HEK293 (cell line): ENCODE measurements at regions not wholly inside any gene's neighbourhood (a gene's known extent, or its start where the extent isn't known, plus 50 kb on each side); places are given as distances from the start of the nearest gene placed in this dataset.

Source experiments
- BCL11A ChIP-seq: fragments of 450-650 bp; formaldehyde crosslinking; IDR thresholded peaks from 2 replicates; pipeline ENCODE4 v1.5.1; 2016; ENCODE audit warnings: low read depth, missing biosample characterization, missing genetic modification characterization
- GLIS1 ChIP-seq: fragments of 450-650 bp; formaldehyde crosslinking; IDR thresholded peaks from 2 replicates; pipeline ENCODE4 v1.5.1; 2016; ENCODE audit warnings: missing biosample characterization, missing genetic modification characterization
- IKZF3 ChIP-seq: fragments of 450-650 bp; IDR thresholded peaks from 2 replicates; pipeline ENCODE4 v1.5.0; 2018; ENCODE audit warnings: missing biosample characterization, mild to moderate bottlenecking, missing genetic modification characterization, moderate library complexity
- SP3 ChIP-seq: fragments of 450-650 bp; formaldehyde crosslinking; IDR thresholded peaks from 2 replicates; pipeline ENCODE4 v1.5.1; 2016; ENCODE audit warnings: missing biosample characterization, missing genetic modification characterization
- ZBTB20 ChIP-seq: fragments of 450-650 bp; formaldehyde crosslinking; IDR thresholded peaks from 2 replicates; pipeline ENCODE4 v1.5.1; 2016; ENCODE audit warnings: missing biosample characterization, missing genetic modification characterization
- ZFHX2 ChIP-seq: fragments of 450-650 bp; formaldehyde crosslinking; conservative IDR thresholded peaks from 2 replicates; pipeline ENCODE4 v1.5.1; 2016; ENCODE audit warnings: missing biosample characterization, missing genetic modification characterization
- ZFP69B ChIP-seq: fragments of 450-650 bp; formaldehyde crosslinking; IDR thresholded peaks from 2 replicates; pipeline ENCODE4 v1.5.1; 2016; ENCODE audit warnings: missing biosample characterization, missing genetic modification characterization
- ZNF10 ChIP-seq: fragments of 450-650 bp; formaldehyde crosslinking; IDR thresholded peaks from 2 replicates; pipeline ENCODE4 v1.5.1; 2017; ENCODE audit warnings: missing biosample characterization, missing genetic modification characterization
- ZNF112 ChIP-seq: fragments of 450-650 bp; formaldehyde crosslinking; IDR thresholded peaks from 2 replicates; pipeline ENCODE4 v1.5.0; 2017; ENCODE audit warnings: missing biosample characterization, missing genetic modification characterization
- ZNF114 ChIP-seq: fragments of 450-650 bp; formaldehyde crosslinking; IDR thresholded peaks from 2 replicates; pipeline ENCODE4 v1.5.0; 2017; ENCODE audit warnings: missing biosample characterization, missing genetic modification characterization
- ZNF366 ChIP-seq: fragments of 450-650 bp; formaldehyde crosslinking; conservative IDR thresholded peaks from 2 replicates; pipeline ENCODE4 v1.5.1; 2016; ENCODE audit warnings: missing biosample characterization, missing genetic modification characterization
- ZNF560 ChIP-seq: fragments of 450-650 bp; formaldehyde crosslinking; IDR thresholded peaks from 2 replicates; pipeline ENCODE4 v1.5.1; 2017; ENCODE audit warnings: missing biosample characterization, missing genetic modification characterization, borderline replicate concordance
- ZNF561 ChIP-seq: fragments of 450-650 bp; IDR thresholded peaks from 2 replicates; pipeline ENCODE4 v1.5.1; 2018; ENCODE audit warnings: missing biosample characterization, missing genetic modification characterization, borderline replicate concordance
- TF ChIP-seq, protein P1 (sequence below): fragments of 450-650 bp; formaldehyde crosslinking; IDR thresholded peaks from 2 replicates; pipeline ENCODE4 v1.5.1; 2017; ENCODE audit warnings: missing biosample characterization, missing genetic modification characterization
- TF ChIP-seq, protein P2 (sequence below): fragments of 450-650 bp; formaldehyde crosslinking; IDR thresholded peaks from 2 replicates; pipeline ENCODE4 v1.5.1; 2016; ENCODE audit warnings: missing biosample characterization, missing genetic modification characterization
- TF ChIP-seq, protein P3 (sequence below): fragments of 450-650 bp; formaldehyde crosslinking; IDR thresholded peaks from 2 replicates; pipeline ENCODE4 v1.5.1; 2016; ENCODE audit warnings: missing biosample characterization, missing genetic modification characterization
- TF ChIP-seq, protein P4 (sequence below): fragments of 450-650 bp; IDR thresholded peaks from 2 replicates; pipeline ENCODE4 v1.5.1; 2018; ENCODE audit warnings: missing biosample characterization, mild to moderate bottlenecking, missing genetic modification characterization
- TF ChIP-seq, protein P5 (sequence below): fragments of 450-650 bp; formaldehyde crosslinking; conservative IDR thresholded peaks from 2 replicates; pipeline ENCODE4 v1.5.1; 2016; ENCODE audit warnings: low read depth, missing biosample characterization, missing genetic modification characterization
- TF ChIP-seq, protein P6 (sequence below): fragments of 450-650 bp; formaldehyde crosslinking; IDR thresholded peaks from 2 replicates; pipeline ENCODE4 v1.5.1; 2016; ENCODE audit warnings: missing biosample characterization, missing genetic modification characterization
- TF ChIP-seq, protein P7 (sequence below): fragments of 450-650 bp; formaldehyde crosslinking; IDR thresholded peaks from 2 replicates; pipeline ENCODE4 v1.5.1; 2016; ENCODE audit warnings: missing biosample characterization, missing genetic modification characterization
- TF ChIP-seq, protein P8 (sequence below): fragments of 450-650 bp; formaldehyde crosslinking; IDR thresholded peaks from 2 replicates; pipeline ENCODE4 v1.5.1; 2016; ENCODE audit warnings: missing biosample characterization, missing genetic modification characterization, low read depth

DNA sequence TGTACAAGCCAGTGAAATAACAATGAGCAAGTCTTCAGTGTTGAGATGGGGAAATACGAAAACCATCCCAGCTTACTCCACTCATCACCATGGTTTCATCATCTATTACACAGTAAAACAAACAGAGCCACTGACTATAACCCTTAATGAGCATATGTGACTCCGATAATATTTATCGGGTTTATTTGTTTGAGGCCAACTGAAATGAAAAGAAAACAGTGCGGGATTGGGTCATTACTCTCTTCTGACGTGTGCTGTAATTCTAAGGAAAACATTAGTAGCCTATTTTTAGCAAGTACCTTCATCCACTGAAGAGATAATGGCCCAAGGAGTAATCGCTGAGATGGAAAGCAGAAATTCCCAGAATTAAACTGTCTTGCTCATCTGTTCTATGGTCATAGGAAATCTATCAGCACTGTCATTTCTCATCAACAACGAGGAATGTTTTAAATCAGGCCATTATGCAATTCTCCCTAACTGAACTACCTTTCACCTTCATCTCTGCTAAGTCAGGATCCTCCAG lies 716.5 kb downstream of the INHBA start (continued):
- TF ChIP-seq, protein P1, sequence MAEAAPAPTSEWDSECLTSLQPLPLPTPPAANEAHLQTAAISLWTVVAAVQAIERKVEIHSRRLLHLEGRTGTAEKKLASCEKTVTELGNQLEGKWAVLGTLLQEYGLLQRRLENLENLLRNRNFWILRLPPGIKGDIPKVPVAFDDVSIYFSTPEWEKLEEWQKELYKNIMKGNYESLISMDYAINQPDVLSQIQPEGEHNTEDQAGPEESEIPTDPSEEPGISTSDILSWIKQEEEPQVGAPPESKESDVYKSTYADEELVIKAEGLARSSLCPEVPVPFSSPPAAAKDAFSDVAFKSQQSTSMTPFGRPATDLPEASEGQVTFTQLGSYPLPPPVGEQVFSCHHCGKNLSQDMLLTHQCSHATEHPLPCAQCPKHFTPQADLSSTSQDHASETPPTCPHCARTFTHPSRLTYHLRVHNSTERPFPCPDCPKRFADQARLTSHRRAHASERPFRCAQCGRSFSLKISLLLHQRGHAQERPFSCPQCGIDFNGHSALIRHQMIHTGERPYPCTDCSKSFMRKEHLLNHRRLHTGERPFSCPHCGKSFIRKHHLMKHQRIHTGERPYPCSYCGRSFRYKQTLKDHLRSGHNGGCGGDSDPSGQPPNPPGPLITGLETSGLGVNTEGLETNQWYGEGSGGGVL (tag by site-specific recombination) = peak; percentile 71
- TF ChIP-seq ZFP69B (tag by site-specific recombination) = peak; percentile 23; the same call in 1 of the 2 replicates
- TF ChIP-seq ZNF366 (tag by site-specific recombination) = peak; percentile 83
- TF ChIP-seq, protein P2, sequence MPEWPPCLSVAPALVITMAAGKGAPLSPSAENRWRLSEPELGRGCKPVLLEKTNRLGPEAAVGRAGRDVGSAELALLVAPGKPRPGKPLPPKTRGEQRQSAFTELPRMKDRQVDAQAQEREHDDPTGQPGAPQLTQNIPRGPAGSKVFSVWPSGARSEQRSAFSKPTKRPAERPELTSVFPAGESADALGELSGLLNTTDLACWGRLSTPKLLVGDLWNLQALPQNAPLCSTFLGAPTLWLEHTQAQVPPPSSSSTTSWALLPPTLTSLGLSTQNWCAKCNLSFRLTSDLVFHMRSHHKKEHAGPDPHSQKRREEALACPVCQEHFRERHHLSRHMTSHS (tag by site-specific recombination) = peak; percentile 98
- TF ChIP-seq, protein P3, sequence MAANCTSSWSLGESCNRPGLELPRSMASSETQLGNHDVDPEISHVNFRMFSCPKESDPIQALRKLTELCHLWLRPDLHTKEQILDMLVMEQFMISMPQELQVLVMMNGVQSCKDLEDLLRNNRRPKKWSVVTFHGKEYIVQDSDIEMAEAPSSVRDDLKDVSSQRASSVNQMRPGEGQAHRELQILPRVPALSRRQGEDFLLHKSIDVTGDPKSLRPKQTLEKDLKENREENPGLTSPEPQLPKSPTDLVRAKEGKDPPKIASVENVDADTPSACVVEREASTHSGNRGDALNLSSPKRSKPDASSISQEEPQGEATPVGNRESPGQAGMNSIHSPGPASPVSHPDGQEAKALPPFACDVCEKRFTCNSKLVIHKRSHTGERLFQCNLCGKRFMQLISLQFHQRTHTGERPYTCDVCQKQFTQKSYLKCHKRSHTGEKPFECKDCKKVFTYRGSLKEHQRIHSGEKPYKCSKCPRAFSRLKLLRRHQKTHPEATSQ (tag by site-specific recombination) = no peak
- TF ChIP-seq GLIS1 (tag by site-specific recombination) = peak; percentile 35
- TF ChIP-seq ZNF114 (tag by site-specific recombination) = no peak
- no peak for TF ChIP-seq ZNF112 (tag by site-specific recombination)
- TF ChIP-seq, protein P4, sequence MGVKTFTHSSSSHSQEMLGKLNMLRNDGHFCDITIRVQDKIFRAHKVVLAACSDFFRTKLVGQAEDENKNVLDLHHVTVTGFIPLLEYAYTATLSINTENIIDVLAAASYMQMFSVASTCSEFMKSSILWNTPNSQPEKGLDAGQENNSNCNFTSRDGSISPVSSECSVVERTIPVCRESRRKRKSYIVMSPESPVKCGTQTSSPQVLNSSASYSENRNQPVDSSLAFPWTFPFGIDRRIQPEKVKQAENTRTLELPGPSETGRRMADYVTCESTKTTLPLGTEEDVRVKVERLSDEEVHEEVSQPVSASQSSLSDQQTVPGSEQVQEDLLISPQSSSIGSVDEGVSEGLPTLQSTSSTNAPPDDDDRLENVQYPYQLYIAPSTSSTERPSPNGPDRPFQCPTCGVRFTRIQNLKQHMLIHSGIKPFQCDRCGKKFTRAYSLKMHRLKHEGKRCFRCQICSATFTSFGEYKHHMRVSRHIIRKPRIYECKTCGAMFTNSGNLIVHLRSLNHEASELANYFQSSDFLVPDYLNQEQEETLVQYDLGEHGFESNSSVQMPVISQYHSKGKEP (tag by site-specific recombination) = peak; percentile 66
- TF ChIP-seq BCL11A (tag by site-specific recombination) = peak; percentile 78
- no peak for TF ChIP-seq ZNF560 (tag by site-specific recombination)
- 0 out of 2 replicates have a peak, but pooled peaks have one; percentile 71 for TF ChIP-seq ZNF10 (tag by site-specific recombination)
- peak; percentile 88 for TF ChIP-seq IKZF3
- peak; percentile 69; the same call in 1 of the 2 replicates for TF ChIP-seq ZNF561 (tag by site-specific recombination)
- TF ChIP-seq, protein P5, sequence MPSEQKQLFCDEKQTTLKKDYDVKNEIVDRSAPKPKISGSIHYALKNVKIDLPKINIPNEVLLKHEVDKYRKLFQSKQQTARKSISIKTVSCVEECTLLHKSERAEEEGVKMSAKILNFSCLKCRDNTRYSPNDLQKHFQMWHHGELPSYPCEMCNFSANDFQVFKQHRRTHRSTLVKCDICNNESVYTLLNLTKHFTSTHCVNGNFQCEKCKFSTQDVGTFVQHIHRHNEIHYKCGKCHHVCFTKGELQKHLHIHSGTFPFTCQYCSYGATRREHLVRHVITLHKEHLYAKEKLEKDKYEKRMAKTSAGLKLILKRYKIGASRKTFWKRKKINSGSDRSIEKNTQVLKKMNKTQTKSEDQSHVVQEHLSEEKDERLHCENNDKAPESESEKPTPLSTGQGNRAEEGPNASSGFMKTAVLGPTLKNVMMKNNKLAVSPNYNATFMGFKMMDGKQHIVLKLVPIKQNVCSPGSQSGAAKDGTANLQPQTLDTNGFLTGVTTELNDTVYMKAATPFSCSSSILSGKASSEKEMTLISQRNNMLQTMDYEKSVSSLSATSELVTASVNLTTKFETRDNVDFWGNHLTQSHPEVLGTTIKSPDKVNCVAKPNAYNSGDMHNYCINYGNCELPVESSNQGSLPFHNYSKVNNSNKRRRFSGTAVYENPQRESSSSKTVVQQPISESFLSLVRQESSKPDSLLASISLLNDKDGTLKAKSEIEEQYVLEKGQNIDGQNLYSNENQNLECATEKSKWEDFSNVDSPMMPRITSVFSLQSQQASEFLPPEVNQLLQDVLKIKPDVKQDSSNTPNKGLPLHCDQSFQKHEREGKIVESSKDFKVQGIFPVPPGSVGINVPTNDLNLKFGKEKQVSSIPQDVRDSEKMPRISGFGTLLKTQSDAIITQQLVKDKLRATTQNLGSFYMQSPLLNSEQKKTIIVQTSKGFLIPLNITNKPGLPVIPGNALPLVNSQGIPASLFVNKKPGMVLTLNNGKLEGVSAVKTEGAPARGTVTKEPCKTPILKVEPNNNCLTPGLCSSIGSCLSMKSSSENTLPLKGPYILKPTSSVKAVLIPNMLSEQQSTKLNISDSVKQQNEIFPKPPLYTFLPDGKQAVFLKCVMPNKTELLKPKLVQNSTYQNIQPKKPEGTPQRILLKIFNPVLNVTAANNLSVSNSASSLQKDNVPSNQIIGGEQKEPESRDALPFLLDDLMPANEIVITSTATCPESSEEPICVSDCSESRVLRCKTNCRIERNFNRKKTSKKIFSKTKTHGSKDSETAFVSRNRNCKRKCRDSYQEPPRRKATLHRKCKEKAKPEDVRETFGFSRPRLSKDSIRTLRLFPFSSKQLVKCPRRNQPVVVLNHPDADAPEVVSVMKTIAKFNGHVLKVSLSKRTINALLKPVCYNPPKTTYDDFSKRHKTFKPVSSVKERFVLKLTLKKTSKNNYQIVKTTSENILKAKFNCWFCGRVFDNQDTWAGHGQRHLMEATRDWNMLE (tag by site-specific recombination) = peak; percentile 39; the same call in 1 of the 2 replicates
- peak; percentile 50 for TF ChIP-seq SP3 (tag by site-specific recombination)
- TF ChIP-seq, protein P6, sequence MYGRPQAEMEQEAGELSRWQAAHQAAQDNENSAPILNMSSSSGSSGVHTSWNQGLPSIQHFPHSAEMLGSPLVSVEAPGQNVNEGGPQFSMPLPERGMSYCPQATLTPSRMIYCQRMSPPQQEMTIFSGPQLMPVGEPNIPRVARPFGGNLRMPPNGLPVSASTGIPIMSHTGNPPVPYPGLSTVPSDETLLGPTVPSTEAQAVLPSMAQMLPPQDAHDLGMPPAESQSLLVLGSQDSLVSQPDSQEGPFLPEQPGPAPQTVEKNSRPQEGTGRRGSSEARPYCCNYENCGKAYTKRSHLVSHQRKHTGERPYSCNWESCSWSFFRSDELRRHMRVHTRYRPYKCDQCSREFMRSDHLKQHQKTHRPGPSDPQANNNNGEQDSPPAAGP (tag by site-specific recombination) = peak; percentile 71
- TF ChIP-seq, protein P7, sequence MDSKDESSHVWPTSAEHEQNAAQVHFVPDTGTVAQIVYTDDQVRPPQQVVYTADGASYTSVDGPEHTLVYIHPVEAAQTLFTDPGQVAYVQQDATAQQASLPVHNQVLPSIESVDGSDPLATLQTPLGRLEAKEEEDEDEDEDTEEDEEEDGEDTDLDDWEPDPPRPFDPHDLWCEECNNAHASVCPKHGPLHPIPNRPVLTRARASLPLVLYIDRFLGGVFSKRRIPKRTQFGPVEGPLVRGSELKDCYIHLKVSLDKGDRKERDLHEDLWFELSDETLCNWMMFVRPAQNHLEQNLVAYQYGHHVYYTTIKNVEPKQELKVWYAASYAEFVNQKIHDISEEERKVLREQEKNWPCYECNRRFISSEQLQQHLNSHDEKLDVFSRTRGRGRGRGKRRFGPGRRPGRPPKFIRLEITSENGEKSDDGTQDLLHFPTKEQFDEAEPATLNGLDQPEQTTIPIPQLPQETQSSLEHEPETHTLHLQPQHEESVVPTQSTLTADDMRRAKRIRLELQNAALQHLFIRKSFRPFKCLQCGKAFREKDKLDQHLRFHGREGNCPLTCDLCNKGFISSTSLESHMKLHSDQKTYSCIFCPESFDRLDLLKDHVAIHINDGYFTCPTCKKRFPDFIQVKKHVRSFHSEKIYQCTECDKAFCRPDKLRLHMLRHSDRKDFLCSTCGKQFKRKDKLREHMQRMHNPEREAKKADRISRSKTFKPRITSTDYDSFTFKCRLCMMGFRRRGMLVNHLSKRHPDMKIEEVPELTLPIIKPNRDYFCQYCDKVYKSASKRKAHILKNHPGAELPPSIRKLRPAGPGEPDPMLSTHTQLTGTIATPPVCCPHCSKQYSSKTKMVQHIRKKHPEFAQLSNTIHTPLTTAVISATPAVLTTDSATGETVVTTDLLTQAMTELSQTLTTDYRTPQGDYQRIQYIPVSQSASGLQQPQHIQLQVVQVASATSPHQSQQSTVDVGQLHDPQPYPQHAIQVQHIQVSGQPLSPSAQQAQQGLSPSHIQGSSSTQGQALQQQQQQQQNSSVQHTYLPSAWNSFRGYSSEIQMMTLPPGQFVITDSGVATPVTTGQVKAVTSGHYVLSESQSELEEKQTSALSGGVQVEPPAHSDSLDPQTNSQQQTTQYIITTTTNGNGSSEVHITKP (tag by site-specific recombination) = peak; percentile 48; the same call in 1 of the 2 replicates
- TF ChIP-seq ZBTB20 = peak; percentile 88
- TF ChIP-seq, protein P8, sequence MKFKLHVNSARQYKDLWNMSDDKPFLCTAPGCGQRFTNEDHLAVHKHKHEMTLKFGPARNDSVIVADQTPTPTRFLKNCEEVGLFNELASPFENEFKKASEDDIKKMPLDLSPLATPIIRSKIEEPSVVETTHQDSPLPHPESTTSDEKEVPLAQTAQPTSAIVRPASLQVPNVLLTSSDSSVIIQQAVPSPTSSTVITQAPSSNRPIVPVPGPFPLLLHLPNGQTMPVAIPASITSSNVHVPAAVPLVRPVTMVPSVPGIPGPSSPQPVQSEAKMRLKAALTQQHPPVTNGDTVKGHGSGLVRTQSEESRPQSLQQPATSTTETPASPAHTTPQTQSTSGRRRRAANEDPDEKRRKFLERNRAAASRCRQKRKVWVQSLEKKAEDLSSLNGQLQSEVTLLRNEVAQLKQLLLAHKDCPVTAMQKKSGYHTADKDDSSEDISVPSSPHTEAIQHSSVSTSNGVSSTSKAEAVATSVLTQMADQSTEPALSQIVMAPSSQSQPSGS (tag by site-specific recombination) = peak; percentile 85
- no peak for TF ChIP-seq ZFHX2 (tag by site-specific recombination)
